Hepatocyte (in vitro differentiated cells): ENCODE measurements at regions not wholly inside any gene's neighbourhood (a gene's known extent, or its start where the extent isn't known, plus 50 kb on each side); places are given as distances from the start of the nearest gene placed in this dataset.

Source experiments
- EZH2 ChIP-seq: fragments of 200-600 bp; sonication (generic); IDR thresholded peaks from 2 replicates; pipeline ENCODE4 v1.6.1; 2016; ENCODE audit warnings: antibody characterized with exemption, mild to moderate bottlenecking, borderline replicate concordance
- EZH2phosphoT487 ChIP-seq: fragments of 200-600 bp; sonication (generic); IDR thresholded peaks from one replicate; pipeline ENCODE4 v1.6.1; 2018; ENCODE audit warnings: antibody characterized with exemption, mild to moderate bottlenecking, low read depth, moderate library complexity; ENCODE audit not compliant: unreplicated experiment, severe bottlenecking
- TF ChIP-seq, protein P1 (sequence below): fragments of 200-600 bp; sonication (generic); IDR thresholded peaks from 2 replicates; pipeline ENCODE4 v1.5.1; 2016; ENCODE audit warnings: antibody characterized with exemption, mild to moderate bottlenecking; ENCODE audit not compliant: poor library complexity

- TF ChIP-seq, protein P1, sequence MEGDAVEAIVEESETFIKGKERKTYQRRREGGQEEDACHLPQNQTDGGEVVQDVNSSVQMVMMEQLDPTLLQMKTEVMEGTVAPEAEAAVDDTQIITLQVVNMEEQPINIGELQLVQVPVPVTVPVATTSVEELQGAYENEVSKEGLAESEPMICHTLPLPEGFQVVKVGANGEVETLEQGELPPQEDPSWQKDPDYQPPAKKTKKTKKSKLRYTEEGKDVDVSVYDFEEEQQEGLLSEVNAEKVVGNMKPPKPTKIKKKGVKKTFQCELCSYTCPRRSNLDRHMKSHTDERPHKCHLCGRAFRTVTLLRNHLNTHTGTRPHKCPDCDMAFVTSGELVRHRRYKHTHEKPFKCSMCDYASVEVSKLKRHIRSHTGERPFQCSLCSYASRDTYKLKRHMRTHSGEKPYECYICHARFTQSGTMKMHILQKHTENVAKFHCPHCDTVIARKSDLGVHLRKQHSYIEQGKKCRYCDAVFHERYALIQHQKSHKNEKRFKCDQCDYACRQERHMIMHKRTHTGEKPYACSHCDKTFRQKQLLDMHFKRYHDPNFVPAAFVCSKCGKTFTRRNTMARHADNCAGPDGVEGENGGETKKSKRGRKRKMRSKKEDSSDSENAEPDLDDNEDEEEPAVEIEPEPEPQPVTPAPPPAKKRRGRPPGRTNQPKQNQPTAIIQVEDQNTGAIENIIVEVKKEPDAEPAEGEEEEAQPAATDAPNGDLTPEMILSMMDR, result no peak
- TF ChIP-seq EZH2phosphoT487 (no peak), EZH2 (no peak)
Measured at GRCh38 chr6:121940728-121941127, 458.7 kb upstream of the HSF2 start.
